Peyer's patch (tissue), 4 donors: ENCODE measurements at regions not wholly inside any gene's neighbourhood (a gene's known extent, or its start where the extent isn't known, plus 50 kb on each side); places are given as distances from the start of the nearest gene placed in this dataset.

ENCODE experiments used
- DNase-seq, 3 donors: peaks; one replicate each; pipeline ENCODE4 v3.0.0-alpha.2; 2017 to 2019
- H3K27ac ChIP-seq, 4 donors: fragments of 200-600 bp; sonication (generic); one replicate each; pipeline ENCODE4 v1.5.1; 2016 to 2019
- H3K27me3 ChIP-seq, 2 donors: fragments of 200-600 bp; sonication (generic); one replicate each; pipeline ENCODE4 v1.5.1; 2019
- H3K36me3 ChIP-seq, 3 donors: fragments of 200-600 bp; sonication (generic); one replicate each; pipeline ENCODE4 v1.5.1; 2016 to 2019
- H3K4me1 ChIP-seq, 4 donors: fragments of 200-600 bp; sonication (generic); one replicate each; pipeline ENCODE4 v1.5.1; 2016 to 2019
- H3K4me3 ChIP-seq, 4 donors: fragments of 200-600 bp; sonication (generic); 1 replicate in 3 of 4; 2 replicates in 1 of 4; pipeline ENCODE4 v1.5.1; 2016 to 2019; ENCODE audit warnings: mild to moderate bottlenecking in 1 of 4
- H3K9me3 ChIP-seq, 4 donors: fragments of 200-600 bp; sonication (generic); one replicate each; pipeline ENCODE4 v1.5.1; 2016 to 2019; ENCODE audit warnings: mild to moderate bottlenecking in 1 of 4
- CTCF ChIP-seq, 6 experiments: fragments of 450-650 bp in 4 of 6; fragments of 200-600 bp in 2 of 6; sonication (generic) in 1 of 6; IDR thresholded peaks; one replicate each; pipeline ENCODE4 v1.5.1; 2017 to 2019; ENCODE audit warnings: antibody characterized with exemption in 6 of 6, mild to moderate bottlenecking in 3 of 6, moderate library complexity in 1 of 6
- POLR2A ChIP-seq, 2 donors: fragments of 450-650 bp; IDR thresholded peaks; one replicate each; pipeline ENCODE4 v1.5.1; 2017; ENCODE audit warnings: antibody characterized with exemption in 2 of 2, mild to moderate bottlenecking in 2 of 2, moderate library complexity in 2 of 2

GRCh38 chr10:111360260-111360925 lies 283.6 kb downstream of the ADRA2A start:
- no peaks in the 10 kb centered on the region for H3K36me3 ChIP-seq
- no peak overlapping the region for H3K4me3 ChIP-seq
- H3K27ac ChIP-seq = no peak overlapping the region
- no peaks in the 10 kb centered on the region for H3K9me3 ChIP-seq
- TF ChIP-seq POLR2A (IDR thresholded peaks at IDR 0.05) = no peak
- peak in 4 of 6 experiments; percentile 31 to 56 (median 52) for TF ChIP-seq CTCF (IDR thresholded peaks at IDR 0.05)
- DNase-seq = peak in 1 of 3 donors; percentile 52
- H3K27me3 ChIP-seq = no peaks in the 10 kb centered on the region
- no peaks in the 10 kb centered on the region for H3K4me1 ChIP-seq

GRCh38 chr10:111367531-111367930 lies 290.7 kb downstream of the ADRA2A start:
- no peak for TF ChIP-seq CTCF (IDR thresholded peaks at IDR 0.05)
- TF ChIP-seq POLR2A (IDR thresholded peaks at IDR 0.05) = no peak
- no peak overlapping the region for H3K27ac ChIP-seq
- no peaks in the 10 kb centered on the region for H3K36me3 ChIP-seq
- no peaks in the 10 kb centered on the region for H3K4me1 ChIP-seq
- no peaks in the 10 kb centered on the region for H3K27me3 ChIP-seq
- H3K4me3 ChIP-seq = no peak overlapping the region
- no peak for DNase-seq
- no peaks in the 10 kb centered on the region for H3K9me3 ChIP-seq

GRCh38 chr10:111370101-111370500 lies 293.3 kb downstream of the ADRA2A start:
- Histone ChIP-seq H3K4me1 (no peaks in the 10 kb centered on the region), H3K36me3 (no peaks in the 10 kb centered on the region), H3K4me3 (no peak overlapping the region), H3K27me3 (no peaks in the 10 kb centered on the region), H3K9me3 (no peaks in the 10 kb centered on the region), H3K27ac (no peak overlapping the region)
- DNase-seq = no peak
- no peak for TF ChIP-seq CTCF (IDR thresholded peaks at IDR 0.05)
- TF ChIP-seq POLR2A (IDR thresholded peaks at IDR 0.05) = no peak

GRCh38 chr10:111373696-111374095 lies 296.9 kb downstream of the ADRA2A start:
- DNase-seq = no peak
- no peak for TF ChIP-seq CTCF (IDR thresholded peaks at IDR 0.05)
- TF ChIP-seq POLR2A (IDR thresholded peaks at IDR 0.05) = no peak
- no peak overlapping the region for H3K27ac ChIP-seq
- H3K27me3 ChIP-seq = no peaks in the 10 kb centered on the region
- H3K36me3 ChIP-seq = no peaks in the 10 kb centered on the region
- no peak overlapping the region for H3K4me3 ChIP-seq
- H3K4me1 ChIP-seq = no peaks in the 10 kb centered on the region
- H3K9me3 ChIP-seq = no peaks in the 10 kb centered on the region

GRCh38 chr10:111379534-111380187 lies 302.8 kb downstream of the ADRA2A start:
- H3K27me3 ChIP-seq = no peaks in the 10 kb centered on the region
- no peak for DNase-seq
- no peak overlapping the region for H3K27ac ChIP-seq
- H3K9me3 ChIP-seq = no peaks in the 10 kb centered on the region
- H3K36me3 ChIP-seq = no peaks in the 10 kb centered on the region
- H3K4me3 ChIP-seq = no peak overlapping the region
- TF ChIP-seq CTCF (IDR thresholded peaks at IDR 0.05) (no peak), POLR2A (IDR thresholded peaks at IDR 0.05) (no peak)
- no peaks in the 10 kb centered on the region for H3K4me1 ChIP-seq
